ENCODE measurements at regions not wholly inside any gene's neighbourhood (a gene's known extent, or its start where the extent isn't known, plus 50 kb on each side); places are given as distances from the start of the nearest gene placed in this dataset.

DNA sequence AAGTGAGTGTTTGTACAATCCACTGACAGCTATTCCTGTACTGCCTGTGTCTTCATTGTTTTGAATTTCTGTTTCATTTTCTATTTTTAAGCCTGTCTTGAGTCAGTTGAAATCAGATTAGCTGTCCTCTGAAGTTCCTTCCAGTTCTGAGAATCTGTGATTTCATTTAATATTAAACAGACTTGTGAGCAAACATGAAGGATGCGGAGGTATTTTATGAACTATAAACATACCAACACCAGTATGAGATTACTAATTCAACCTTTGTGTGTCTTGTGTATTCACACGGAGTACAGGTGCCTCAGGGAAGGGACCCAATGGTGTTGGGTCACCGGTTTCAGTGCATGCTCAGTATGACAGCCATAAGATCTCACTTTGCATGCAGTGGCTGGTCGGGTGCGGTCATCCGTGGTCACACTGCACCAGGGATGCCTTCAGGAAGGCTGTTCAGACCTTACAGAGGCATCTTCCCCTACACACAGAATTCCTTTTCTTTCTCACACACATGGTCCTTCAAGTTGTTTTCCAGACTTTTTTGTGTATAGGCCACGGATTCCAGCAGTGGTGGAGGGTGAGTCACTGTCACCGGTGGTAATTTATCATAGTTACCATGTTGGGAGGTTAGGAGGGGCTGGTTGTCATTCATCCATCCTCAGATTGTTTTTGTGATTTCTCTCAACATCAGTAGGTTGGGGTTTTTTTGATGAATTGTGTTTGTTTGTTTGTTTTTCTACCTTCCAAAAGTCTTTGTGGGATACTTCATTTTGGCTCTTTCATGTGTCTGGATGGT lies 103.0 kb upstream of the SFSWAP start:
- DNase-seq (ENCODE audit: low read depth in 1 of 2, low spot score in 1 of 2): no peak

DNA sequence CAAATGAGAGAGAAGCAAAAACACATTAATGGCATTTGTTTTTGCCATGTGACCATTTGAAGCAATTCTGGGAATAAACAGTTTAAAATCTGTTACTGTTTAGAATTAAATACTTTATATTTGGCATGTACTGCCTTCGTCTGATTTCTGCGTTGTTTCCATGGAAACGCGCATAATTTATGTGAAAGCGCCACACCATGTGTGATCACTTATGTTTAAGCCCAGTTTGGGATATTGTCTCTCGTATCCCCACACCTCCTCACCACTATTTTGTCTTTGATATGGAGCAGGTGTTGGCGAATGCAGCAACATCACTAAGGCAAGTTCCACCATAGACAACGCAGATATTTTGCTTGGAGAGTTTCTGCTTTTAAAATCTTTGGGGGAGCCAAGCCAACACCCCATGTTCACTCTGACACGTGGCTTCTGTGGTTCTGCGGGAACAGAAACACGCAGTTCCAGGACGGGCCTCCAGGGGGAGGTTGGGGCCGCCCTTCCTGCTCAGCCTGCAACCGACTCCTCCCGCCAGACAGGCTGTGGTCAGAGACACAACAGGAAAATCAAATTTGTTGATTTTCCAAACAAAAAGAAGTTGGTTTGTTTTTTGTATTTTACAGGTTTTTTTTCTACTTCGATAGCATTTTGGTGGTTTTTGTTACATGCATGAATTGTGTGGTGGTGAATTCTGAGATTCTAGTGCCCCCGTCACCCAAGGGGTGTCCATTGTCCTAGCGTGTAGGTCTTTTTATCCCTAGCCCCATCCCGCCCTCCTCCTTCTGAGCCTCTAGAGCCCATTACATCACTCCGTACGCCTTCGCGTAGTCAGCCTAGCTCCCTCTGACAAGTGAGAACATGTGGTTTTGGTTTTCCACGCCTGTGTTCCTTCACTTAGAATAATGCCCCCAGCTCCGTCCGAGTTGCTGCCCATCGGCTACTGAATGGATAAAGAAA lies 101.9 kb upstream of the SFSWAP start:
- in situ Hi-C loops (cut with HindIII; ENCODE audit: low pct_unique_long_range_greater_than_20kb, low sequenced_read_pairs): no loop called here
- TF ChIP-seq JUND (IDR thresholded peaks at IDR 0.05; ENCODE audit: low read depth): no peak
- peak; percentile 63 to 64 for DNase-seq (ENCODE audit: low read depth in 1 of 2, low spot score in 1 of 2)

More for the DNA sequence above, 103.0 kb upstream of the SFSWAP start:
- in situ Hi-C loops (cut with HindIII; ENCODE audit: low pct_unique_long_range_greater_than_20kb, low sequenced_read_pairs): no loop called here
- no peak for TF ChIP-seq JUND (IDR thresholded peaks at IDR 0.05; ENCODE audit: low read depth)

DNA sequence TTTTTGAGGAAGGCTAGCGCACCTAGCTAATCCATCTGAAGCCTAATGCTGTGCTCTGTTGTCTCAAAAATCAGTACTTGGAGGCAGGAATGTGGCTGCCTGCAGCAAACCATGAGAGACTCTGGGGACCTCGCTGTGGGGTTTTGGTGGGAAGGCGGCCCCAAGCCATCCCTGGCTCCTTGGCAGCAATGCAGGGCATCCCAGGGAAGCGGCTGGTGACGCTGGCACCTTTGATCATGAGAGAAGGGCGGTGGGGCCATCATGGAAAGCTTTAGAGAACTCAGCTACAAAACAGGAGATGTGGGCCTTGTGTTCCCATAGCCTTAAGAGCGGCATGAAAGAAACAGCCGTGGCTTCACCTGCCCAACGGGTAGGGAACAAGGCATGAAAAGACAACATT lies 101.1 kb upstream of the SFSWAP start:
- no peak for DNase-seq (ENCODE audit: low read depth in 1 of 2, low spot score in 1 of 2)
- in situ Hi-C loops (cut with HindIII; ENCODE audit: low pct_unique_long_range_greater_than_20kb, low sequenced_read_pairs): no loop called here
- TF ChIP-seq JUND (IDR thresholded peaks at IDR 0.05; ENCODE audit: low read depth): no peak

DNA sequence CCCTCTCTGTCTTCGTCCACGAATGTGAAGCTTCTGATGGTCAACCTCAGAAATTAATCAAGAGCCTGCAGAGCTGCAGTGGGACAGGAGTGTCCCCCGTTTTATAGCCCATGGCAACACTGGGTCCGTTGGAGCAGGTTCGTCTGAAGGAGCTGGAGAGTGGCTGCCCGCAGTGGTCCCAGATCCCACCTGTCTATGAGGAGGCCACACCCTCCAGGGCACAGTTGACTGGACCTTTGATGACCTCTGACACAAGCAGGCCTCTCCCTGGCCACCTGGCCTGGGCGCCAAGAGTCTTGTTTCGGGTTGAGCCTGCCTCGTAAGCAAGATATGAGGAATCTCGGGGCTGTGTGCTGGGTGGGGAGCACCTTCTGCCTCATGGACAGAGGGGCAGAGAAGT lies 100.7 kb upstream of the SFSWAP start:
- TF ChIP-seq JUND (IDR thresholded peaks at IDR 0.05; ENCODE audit: low read depth): no peak
- no peak for DNase-seq (ENCODE audit: low read depth in 1 of 2, low spot score in 1 of 2)
- in situ Hi-C loops (cut with HindIII; ENCODE audit: low pct_unique_long_range_greater_than_20kb, low sequenced_read_pairs): no loop called here

DNA sequence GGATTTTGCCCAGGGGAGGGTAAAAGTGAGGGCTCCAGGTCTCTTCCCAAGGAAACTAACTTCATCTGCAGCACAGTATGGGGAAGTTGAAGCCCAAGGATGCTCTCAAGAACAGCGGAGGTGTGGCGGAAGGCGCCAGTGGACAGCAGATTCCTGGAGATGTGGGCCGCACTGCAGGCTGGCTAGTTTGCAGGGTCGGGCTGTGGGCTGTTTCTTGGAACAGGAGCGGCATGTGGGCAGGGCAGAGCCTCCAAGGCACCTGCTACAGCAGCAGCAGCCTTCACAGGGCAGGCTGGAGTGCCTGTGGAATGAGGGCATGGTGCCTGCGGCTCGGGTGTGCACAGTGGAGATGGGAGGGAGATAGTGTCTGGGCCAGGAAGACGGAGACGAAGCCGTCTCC lies 100.0 kb upstream of the SFSWAP start:
- in situ Hi-C loops (cut with HindIII; ENCODE audit: low pct_unique_long_range_greater_than_20kb, low sequenced_read_pairs): no loop called here
- no peak for DNase-seq (ENCODE audit: low read depth in 1 of 2, low spot score in 1 of 2)
- TF ChIP-seq JUND (IDR thresholded peaks at IDR 0.05; ENCODE audit: low read depth): no peak

DNA sequence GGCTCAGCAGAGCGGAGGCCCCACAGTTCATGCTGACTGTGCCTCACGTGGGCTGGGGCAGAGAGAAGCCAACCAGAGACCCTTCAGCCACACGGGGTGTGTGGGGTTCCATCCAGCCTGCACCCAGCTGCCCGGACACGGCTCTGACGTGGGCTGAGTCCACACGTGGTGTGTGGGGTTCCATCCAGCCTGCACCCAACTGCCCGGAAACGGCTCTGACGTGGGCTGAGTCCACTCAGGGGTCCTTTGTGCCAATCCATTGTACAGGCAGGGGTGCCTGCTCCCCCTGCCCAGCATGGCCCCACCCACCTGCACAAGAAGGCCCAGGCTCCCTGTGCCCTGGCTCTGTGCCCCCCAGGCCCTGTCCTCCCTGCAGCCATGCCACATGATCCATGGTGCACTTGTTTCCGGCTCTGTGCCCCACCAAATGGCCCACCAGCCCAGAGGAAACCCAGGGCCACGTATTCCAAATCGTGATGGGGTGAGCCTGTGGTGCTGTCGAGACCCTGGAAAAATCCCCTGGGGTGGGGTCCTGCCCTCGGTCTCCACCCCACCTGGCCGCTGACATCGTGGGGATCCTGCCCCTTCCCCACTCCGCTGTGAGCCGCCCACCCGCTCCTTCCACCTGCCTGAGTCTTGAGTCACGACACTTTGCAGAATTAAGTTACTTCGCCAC lies 99.3 kb upstream of the SFSWAP start:
- in situ Hi-C loops (cut with HindIII; ENCODE audit: low pct_unique_long_range_greater_than_20kb, low sequenced_read_pairs): no loop called here
- no peak for DNase-seq (ENCODE audit: low read depth in 1 of 2, low spot score in 1 of 2)
- no peak for TF ChIP-seq JUND (IDR thresholded peaks at IDR 0.05; ENCODE audit: low read depth)

DNA sequence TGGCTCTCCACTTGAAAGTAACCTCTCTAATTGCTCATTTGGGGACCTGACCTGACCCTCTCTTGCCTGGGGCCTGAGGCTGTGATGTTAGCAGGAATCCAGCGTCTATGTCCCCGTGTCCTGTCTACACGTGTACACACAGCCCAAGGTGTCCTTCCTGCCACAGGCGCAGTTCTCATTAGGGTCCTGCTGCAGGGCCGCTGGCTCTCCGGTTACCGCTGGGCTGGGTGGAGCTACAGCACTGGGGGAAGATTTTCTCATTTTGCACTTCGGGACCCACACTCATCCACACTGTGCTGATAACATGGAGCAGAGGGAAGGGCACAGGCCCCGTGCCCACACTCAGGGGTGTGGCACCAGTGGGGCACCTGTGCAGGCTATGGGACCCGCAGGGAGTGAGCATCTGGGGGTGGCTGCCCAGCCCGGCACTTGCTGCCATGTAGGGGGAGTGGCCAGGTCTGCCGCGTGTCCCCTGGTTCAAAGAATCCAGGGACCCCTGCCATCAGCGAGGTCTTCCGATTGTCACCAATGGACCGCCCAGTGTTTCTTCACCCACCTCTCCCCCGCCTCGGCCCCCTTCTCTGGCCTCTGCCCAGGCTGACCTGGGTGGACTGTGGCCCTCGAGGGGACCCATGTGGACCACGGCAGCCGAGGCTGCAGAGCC lies 98.7 kb upstream of the SFSWAP start:
- TF ChIP-seq JUND (IDR thresholded peaks at IDR 0.05; ENCODE audit: low read depth): no peak
- no peak for DNase-seq (ENCODE audit: low read depth in 1 of 2, low spot score in 1 of 2)
- in situ Hi-C loops (cut with HindIII; ENCODE audit: low pct_unique_long_range_greater_than_20kb, low sequenced_read_pairs): no loop called here

DNA sequence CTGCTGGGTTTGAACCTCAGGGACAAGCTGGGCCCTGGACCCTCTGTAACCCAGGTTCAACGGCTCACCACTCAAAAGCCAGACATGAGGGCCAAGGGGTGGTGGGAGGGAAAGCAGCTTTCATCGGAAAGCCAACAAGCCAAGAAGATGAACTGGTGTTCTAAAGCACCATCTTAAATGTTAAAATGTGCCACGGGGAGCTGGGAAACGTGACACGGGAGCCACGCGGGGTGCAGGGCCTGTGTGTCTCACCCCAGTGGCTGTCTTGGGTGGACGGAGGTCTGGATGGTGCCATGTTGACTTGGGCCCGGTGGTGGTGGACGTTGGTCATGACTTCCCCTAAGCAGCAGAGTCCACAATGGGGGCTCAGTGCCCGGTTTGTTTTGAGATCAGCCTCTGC lies 97.7 kb upstream of the SFSWAP start:
- no peak for DNase-seq (ENCODE audit: low read depth in 1 of 2, low spot score in 1 of 2)
- no peak for TF ChIP-seq JUND (IDR thresholded peaks at IDR 0.05; ENCODE audit: low read depth)
- in situ Hi-C loops (cut with HindIII; ENCODE audit: low pct_unique_long_range_greater_than_20kb, low sequenced_read_pairs): no loop called here

DNA sequence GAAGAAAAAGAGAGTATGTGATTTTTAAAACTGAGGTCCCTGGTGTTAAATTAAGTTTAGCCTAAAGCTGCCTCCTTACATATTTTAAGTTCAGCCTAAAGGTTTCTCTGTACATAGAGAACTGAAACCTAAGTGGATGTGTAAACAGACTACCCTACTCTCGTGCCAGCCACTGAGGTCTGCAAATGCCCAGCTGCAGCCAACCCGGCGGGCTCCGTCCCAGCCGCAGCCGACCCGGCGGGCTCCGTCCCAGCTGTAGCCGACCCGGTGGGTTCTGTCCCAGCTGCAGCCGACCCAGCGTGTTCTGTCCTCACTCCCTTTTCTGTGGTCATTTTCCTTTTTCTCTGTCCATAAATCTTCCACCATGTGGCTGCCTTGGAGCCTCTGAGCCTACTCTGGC lies 97.2 kb upstream of the SFSWAP start:
- no peak for TF ChIP-seq JUND (IDR thresholded peaks at IDR 0.05; ENCODE audit: low read depth)
- in situ Hi-C loops (cut with HindIII; ENCODE audit: low pct_unique_long_range_greater_than_20kb, low sequenced_read_pairs): no loop called here
- no peak for DNase-seq (ENCODE audit: low read depth in 1 of 2, low spot score in 1 of 2)

DNA sequence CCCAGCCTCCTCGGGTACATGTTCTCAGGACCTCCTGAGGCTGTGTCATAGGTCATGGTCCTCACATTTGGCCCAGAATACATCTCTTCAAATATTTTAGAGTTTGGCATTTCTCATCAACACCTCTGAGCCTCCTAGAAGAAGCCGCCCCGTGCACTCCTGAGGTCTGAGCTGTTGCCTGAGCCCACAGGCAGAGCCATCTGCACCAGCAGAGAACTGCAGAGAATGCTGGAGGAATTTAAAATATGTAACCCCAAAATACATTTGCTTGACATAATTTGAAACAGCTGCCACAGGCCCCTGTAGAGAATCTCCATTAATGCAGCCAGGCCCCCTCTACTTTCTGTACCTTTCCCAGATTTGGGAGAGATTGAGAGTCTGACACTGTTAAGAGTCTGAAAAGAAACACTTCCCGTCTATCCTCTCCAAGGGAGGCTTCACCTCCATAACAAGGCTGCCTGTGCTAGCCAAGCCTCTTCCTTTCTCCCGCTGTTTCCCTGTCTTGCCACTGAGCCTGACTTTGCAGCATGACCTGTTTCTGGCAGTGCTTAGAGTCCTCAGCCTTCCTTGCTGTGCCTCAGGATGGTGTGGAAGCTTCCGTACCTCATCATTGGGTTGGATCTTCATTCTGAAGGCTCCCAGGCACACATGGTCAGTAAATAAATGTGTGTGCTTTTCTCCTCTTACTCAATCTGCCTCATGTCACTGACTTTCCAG lies 95.4 kb upstream of the SFSWAP start:
- in situ Hi-C loops (cut with HindIII; ENCODE audit: low pct_unique_long_range_greater_than_20kb, low sequenced_read_pairs): no loop called here
- no peak for TF ChIP-seq JUND (IDR thresholded peaks at IDR 0.05; ENCODE audit: low read depth)
- DNase-seq (ENCODE audit: low read depth in 1 of 2, low spot score in 1 of 2): no peak

DNA sequence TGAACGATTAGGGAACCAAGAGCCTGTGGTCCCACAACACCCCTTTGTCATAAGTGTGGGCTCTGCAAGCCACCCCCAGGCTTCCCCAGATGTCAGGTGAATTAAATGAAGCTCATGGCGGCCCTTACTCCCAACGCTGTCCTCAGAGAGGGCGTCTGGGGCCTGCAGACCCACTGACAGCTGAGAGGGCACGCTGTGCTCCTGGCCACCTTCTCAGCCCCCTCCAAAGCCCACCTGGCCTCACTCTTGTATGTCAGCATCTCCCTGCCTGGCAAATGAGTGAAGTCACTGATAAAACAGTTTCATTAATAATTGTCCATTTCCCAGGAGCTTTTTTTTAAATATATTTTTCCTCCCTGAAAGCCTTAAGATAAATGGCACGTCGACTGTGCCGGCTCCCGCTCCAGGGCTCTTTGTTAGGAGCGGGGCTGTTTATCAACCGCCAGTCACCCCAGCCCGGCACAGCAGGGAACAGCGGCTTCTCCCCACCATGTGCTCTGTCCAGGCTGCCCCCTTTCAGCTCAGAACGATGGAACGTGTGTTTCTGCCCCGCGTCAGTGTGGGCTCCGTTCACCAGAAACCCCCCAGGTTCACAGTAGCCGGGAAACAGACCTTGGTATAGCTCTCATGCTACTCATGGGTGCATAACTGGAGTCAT lies 94.7 kb upstream of the SFSWAP start:
- DNase-seq (ENCODE audit: low read depth in 1 of 2, low spot score in 1 of 2): no peak
- in situ Hi-C loops (cut with HindIII; ENCODE audit: low pct_unique_long_range_greater_than_20kb, low sequenced_read_pairs): no loop called here
- TF ChIP-seq JUND (IDR thresholded peaks at IDR 0.05; ENCODE audit: low read depth): no peak

Measured in T47D (cell line).